Smooth muscle cell (in vitro differentiated cells): ENCODE measurements at regions not wholly inside any gene's neighbourhood (a gene's known extent, or its start where the extent isn't known, plus 50 kb on each side); places are given as distances from the start of the nearest gene placed in this dataset.

Source experiments
- DNase-seq: peaks from one replicate; lab custom pipeline; 2025; ENCODE audit not compliant: unreplicated experiment; lab: John Stamatoyannopoulos, UW
- H2AFZ ChIP-seq: fragments of 200-600 bp; sonication (generic); 2 replicates; pipeline ENCODE4 v1.6.0; 2016; ENCODE audit warnings: antibody characterized with exemption, low read depth, mild to moderate bottlenecking
- H3F3A ChIP-seq: fragments of 200-600 bp; sonication (generic); 2 replicates; pipeline ENCODE4 v1.6.0; 2017; ENCODE audit warnings: antibody characterized with exemption, low read depth
- H3K27ac ChIP-seq: fragments of 200-600 bp; sonication (generic); 2 replicates; pipeline ENCODE4 v1.5.1; 2016; ENCODE audit warnings: low read depth, mild to moderate bottlenecking
- H3K27me3 ChIP-seq: fragments of 200-600 bp; sonication (generic); 2 replicates; pipeline ENCODE4 v1.6.1; 2016; ENCODE audit warnings: low read depth, mild to moderate bottlenecking
- H3K36me3 ChIP-seq: fragments of 200-600 bp; sonication (generic); 2 replicates; pipeline ENCODE4 v1.5.1; 2016; ENCODE audit warnings: low read depth
- H3K4me1 ChIP-seq: fragments of 200-600 bp; sonication (generic); 2 replicates; pipeline ENCODE4 v1.5.1; 2016; ENCODE audit warnings: low read depth
- H3K4me2 ChIP-seq: fragments of 200-600 bp; sonication (generic); 2 replicates; pipeline ENCODE4 v1.6.0; 2016; ENCODE audit warnings: mild to moderate bottlenecking
- H3K4me3 ChIP-seq: fragments of 200-600 bp; sonication (generic); 2 replicates; pipeline ENCODE4 v1.5.1; 2016; ENCODE audit warnings: mild to moderate bottlenecking
- H3K79me2 ChIP-seq: fragments of 200-600 bp; sonication (generic); 2 replicates; pipeline ENCODE4 v1.6.0; 2016; ENCODE audit warnings: low read depth, mild to moderate bottlenecking
- H3K9ac ChIP-seq: fragments of 200-600 bp; sonication (generic); 2 replicates; pipeline ENCODE4 v1.6.0; 2016; ENCODE audit warnings: low read depth
- H3K9me3 ChIP-seq: fragments of 200-600 bp; sonication (generic); replicated peaks from 2 replicates; pipeline ENCODE4 v1.5.1; 2016; ENCODE audit warnings: low read depth
- H4K20me1 ChIP-seq: fragments of 200-600 bp; sonication (generic); 2 replicates; pipeline ENCODE4 v1.6.0; 2016; ENCODE audit warnings: low read depth
- CTCF ChIP-seq: fragments of 200-600 bp; sonication (generic); IDR thresholded peaks from 2 replicates; pipeline ENCODE4 v1.5.1; 2017; ENCODE audit warnings: borderline replicate concordance, mild to moderate bottlenecking, antibody characterized with exemption; ENCODE audit not compliant: insufficient read depth, poor library complexity, severe bottlenecking
- WGBS: methylation state at CpG from one replicate; pipeline ENCODE4 v1.1.7; 2016; ENCODE audit warnings: low lambda C conversion rate; 5-methylcytosine and 5-hydroxymethylcytosine counted together

GRCh38 chr17:68777856-68778694 is 176.9 kb upstream of the FAM20A start:
- WGBS, result 88% methylated on average over 10 of the region's 10 CpGs
- no peak overlapping the region for H3K4me3 ChIP-seq

GRCh38 chr17:68777243-68777855 is 176.2 kb upstream of the FAM20A start:
- Histone ChIP-seq H3K9me3 (no peaks in the 10 kb centered on the region), H3K27me3 (no peaks in the 10 kb centered on the region), H3K4me2 (no peak overlapping the region), H3K4me3 (no peak overlapping the region), H2AFZ (no peak overlapping the region), H3K79me2 (no peaks in the 10 kb centered on the region), H3K27ac (no peak overlapping the region), H3K4me1 (no peaks in the 10 kb centered on the region), H3K9ac (no peak overlapping the region), H3K36me3 (no peaks in the 10 kb centered on the region), H4K20me1 (no peaks in the 10 kb centered on the region), H3F3A (no peaks in the 10 kb centered on the region)
- DNase-seq, result no peak
- 55% methylated on average over 5 of the region's 5 CpGs for WGBS
- peak; percentile 73 for TF ChIP-seq CTCF

More at GRCh38 chr17:68777856-68778694, 176.9 kb upstream of the FAM20A start:
- Histone ChIP-seq H3K4me1 (no peaks in the 10 kb centered on the region), H3K9ac (no peak overlapping the region), H3F3A (no peaks in the 10 kb centered on the region), H3K27ac (no peak overlapping the region), H3K4me2 (no peak overlapping the region), H3K36me3 (no peaks in the 10 kb centered on the region), H3K79me2 (no peaks in the 10 kb centered on the region), H2AFZ (no peak overlapping the region), H3K9me3 (no peaks in the 10 kb centered on the region), H4K20me1 (no peaks in the 10 kb centered on the region), H3K27me3 (no peaks in the 10 kb centered on the region)
- no peak for TF ChIP-seq CTCF
- no peak for DNase-seq

GRCh38 chr17:68776451-68776850 is 175.3 kb upstream of the FAM20A start:
- Histone ChIP-seq H3F3A (no peaks in the 10 kb centered on the region), H3K9ac (no peak overlapping the region), H3K27me3 (no peaks in the 10 kb centered on the region), H3K27ac (no peak overlapping the region), H3K36me3 (no peaks in the 10 kb centered on the region), H2AFZ (no peak overlapping the region), H3K4me2 (no peak overlapping the region), H3K4me3 (no peak overlapping the region), H3K79me2 (no peaks in the 10 kb centered on the region), H3K4me1 (no peaks in the 10 kb centered on the region), H3K9me3 (no peaks in the 10 kb centered on the region), H4K20me1 (no peaks in the 10 kb centered on the region)
- no peak for DNase-seq
- WGBS, result 93% methylated on average over 3 of the region's 3 CpGs
- no peak for TF ChIP-seq CTCF
